ENCODE measurements at regions not wholly inside any gene's neighbourhood (a gene's known extent, or its start where the extent isn't known, plus 50 kb on each side); places are given as distances from the start of the nearest gene placed in this dataset.
"Not testable (repeated sequence)": the region's sequence is repeated elsewhere in the genome, so short reads cannot be mapped to it uniquely, and the experiment has no call there.

DNA sequence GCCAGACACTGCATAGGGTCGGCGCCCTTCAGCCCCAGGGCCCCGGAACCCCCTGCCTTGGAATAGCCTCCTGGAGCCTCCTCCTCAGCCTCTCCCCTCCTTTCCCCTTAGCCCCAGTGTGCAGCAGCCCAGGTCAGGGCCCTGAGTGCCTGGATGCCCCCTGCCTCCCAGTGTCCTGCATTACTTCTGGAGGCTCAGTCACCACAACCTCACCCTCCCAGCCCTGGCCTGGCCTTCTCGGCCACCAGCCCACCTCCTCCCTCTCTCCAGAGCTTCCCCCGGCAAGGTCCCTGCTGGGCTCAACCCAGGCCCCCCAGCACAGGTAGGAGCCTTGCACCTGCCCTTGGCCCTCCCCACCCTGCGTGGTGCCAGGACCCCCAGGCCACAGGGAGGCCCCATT lies 119.0 kb downstream of the TMEM121 start:
- TF ChIP-seq POLR2A (IDR thresholded peaks at IDR 0.05): not testable (repeated sequence)
- TF ChIP-seq, protein P1, sequence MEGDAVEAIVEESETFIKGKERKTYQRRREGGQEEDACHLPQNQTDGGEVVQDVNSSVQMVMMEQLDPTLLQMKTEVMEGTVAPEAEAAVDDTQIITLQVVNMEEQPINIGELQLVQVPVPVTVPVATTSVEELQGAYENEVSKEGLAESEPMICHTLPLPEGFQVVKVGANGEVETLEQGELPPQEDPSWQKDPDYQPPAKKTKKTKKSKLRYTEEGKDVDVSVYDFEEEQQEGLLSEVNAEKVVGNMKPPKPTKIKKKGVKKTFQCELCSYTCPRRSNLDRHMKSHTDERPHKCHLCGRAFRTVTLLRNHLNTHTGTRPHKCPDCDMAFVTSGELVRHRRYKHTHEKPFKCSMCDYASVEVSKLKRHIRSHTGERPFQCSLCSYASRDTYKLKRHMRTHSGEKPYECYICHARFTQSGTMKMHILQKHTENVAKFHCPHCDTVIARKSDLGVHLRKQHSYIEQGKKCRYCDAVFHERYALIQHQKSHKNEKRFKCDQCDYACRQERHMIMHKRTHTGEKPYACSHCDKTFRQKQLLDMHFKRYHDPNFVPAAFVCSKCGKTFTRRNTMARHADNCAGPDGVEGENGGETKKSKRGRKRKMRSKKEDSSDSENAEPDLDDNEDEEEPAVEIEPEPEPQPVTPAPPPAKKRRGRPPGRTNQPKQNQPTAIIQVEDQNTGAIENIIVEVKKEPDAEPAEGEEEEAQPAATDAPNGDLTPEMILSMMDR (IDR thresholded peaks at IDR 0.05): not testable (repeated sequence)

Data from body of pancreas (tissue), 4 donors.